HL-60 (cell line): ENCODE measurements at regions not wholly inside any gene's neighbourhood (a gene's known extent, or its start where the extent isn't known, plus 50 kb on each side); places are given as distances from the start of the nearest gene placed in this dataset.

Experiments
- CTCF ChIP-seq: IDR thresholded peaks from one replicate; pipeline ENCODE4 v1.5.1; 2011; ENCODE audit warnings: low read length, control low read depth, inconsistent platforms; ENCODE audit not compliant: insufficient read depth
- TF ChIP-seq, protein P1 (sequence below): IDR thresholded peaks from 2 replicates; pipeline ENCODE4 v1.6.1; 2012; ENCODE audit warnings: low read depth; ENCODE audit not compliant: insufficient replicate concordance

- TF ChIP-seq CTCF = no peak
- TF ChIP-seq, protein P1, sequence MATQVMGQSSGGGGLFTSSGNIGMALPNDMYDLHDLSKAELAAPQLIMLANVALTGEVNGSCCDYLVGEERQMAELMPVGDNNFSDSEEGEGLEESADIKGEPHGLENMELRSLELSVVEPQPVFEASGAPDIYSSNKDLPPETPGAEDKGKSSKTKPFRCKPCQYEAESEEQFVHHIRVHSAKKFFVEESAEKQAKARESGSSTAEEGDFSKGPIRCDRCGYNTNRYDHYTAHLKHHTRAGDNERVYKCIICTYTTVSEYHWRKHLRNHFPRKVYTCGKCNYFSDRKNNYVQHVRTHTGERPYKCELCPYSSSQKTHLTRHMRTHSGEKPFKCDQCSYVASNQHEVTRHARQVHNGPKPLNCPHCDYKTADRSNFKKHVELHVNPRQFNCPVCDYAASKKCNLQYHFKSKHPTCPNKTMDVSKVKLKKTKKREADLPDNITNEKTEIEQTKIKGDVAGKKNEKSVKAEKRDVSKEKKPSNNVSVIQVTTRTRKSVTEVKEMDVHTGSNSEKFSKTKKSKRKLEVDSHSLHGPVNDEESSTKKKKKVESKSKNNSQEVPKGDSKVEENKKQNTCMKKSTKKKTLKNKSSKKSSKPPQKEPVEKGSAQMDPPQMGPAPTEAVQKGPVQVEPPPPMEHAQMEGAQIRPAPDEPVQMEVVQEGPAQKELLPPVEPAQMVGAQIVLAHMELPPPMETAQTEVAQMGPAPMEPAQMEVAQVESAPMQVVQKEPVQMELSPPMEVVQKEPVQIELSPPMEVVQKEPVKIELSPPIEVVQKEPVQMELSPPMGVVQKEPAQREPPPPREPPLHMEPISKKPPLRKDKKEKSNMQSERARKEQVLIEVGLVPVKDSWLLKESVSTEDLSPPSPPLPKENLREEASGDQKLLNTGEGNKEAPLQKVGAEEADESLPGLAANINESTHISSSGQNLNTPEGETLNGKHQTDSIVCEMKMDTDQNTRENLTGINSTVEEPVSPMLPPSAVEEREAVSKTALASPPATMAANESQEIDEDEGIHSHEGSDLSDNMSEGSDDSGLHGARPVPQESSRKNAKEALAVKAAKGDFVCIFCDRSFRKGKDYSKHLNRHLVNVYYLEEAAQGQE = no peak
Measured at GRCh38 chr11:134783234-134783633, 371.2 kb upstream of the B3GAT1 start.
